Cerebellar cortex (tissue), 1 donor: ENCODE measurements at regions not wholly inside any gene's neighbourhood (a gene's known extent, or its start where the extent isn't known, plus 50 kb on each side); places are given as distances from the start of the nearest gene placed in this dataset.
"Not testable (repeated sequence)": the region's sequence is repeated elsewhere in the genome, so short reads cannot be mapped to it uniquely, and the experiment has no call there.

Source experiments
- DNase-seq: peaks from one replicate; pipeline ENCODE4 v3.0.0-alpha.2; 2015; ENCODE audit warnings: low spot score

DNA sequence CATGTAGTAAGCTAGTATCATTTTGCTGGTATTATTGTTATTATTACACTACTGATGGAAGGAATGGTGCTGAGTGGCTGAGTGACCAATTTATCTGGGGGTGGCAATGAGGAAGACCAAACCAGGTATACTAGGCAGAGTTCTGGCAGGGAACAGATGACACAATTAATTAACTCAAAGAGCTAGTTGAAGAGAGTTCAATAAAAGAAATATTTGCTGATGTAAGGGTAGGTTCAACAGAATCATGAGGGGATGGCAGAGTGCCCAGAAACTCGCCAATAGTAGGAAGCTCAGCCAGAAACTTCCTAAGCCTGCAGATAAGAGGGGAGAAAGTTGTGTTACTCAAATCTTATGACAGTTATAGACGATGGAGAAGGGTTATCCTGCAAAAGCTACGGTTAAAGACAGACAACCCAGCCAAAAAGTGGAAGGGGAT lies 352.5 kb downstream of the KCNJ2 start:
- DNase-seq: no peak

DNA sequence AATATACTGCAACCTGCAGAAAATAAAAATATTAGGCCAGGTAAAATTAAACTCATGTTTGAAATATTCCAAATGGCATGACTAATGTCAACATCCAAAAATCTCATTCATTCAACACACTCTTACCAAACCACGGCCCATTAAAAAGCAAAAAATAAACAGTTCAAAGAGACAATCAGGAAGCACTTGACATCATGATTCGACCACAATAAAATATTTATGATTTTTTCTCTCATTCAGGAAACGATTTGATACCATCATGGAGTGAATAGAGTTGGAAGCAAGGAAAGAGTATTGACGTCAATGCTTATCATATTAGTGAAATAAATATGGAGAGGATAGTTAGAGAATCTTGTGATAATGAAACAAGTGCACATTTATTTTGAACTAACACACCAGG lies 354.1 kb downstream of the KCNJ2 start:
- DNase-seq: no peak

DNA sequence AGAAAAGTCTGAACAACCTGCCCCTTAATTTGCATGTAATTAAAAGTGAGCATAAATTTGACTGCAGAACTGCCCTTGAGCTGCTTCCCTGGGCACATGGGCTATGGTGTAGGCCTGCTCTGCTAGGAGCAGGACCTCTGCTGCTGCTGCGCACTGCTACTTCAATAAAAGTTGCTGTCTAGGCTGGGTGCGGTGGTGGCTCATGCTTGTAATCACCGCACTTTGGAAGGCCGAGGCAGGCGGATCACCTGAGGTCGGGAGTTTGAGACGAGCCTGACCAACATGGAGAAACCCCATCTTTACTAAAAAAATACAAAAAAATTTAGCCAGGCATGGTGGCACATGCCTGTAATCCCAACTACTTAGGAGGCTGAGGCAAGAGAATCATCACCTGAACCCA lies 355.7 kb downstream of the KCNJ2 start:
- DNase-seq: not testable (repeated sequence)

DNA sequence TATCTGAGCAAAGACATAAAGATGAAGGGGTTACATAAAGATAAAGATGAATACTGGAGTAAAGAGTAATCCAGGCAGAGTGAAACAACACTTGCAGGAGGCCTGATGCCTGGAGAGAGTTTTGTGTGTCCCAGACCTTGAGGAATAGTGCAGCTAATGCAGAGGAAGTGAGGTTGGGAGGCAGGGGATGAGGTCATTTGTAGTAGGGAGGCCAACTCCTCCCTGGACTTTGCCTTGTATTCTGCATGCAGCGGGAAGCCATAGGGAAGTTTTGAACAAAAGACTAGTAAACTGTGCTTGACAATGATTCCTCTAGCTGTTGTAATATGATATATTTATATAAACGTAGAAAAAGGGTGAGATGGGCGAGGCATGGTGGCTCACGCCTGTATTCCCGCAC lies 356.6 kb downstream of the KCNJ2 start:
- no peak for DNase-seq

DNA sequence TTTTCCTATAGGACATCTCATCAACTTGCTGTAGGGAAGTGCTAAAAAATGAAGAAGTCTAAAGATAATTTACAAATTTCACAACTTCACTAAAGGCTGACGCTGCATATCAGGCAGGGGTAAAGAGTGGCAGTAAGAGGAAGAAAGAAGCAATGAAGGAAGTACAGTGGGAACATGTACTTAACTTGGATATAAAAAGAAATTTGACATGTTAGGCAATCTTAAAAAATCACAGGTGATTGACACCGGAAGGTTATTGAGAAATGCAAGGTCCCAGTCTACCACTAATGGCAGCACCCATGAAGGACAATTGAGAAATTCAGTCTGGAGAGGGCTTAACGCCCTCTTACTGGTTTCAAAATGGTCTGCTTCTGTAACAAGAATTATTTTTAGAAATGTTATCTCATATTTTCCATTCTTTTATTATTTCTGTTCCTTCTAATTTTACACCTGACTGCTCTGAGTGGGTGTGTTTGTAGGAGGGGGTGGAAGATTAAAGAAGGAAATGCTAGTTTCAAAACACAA lies 358.1 kb downstream of the KCNJ2 start:
- DNase-seq: no peak

DNA sequence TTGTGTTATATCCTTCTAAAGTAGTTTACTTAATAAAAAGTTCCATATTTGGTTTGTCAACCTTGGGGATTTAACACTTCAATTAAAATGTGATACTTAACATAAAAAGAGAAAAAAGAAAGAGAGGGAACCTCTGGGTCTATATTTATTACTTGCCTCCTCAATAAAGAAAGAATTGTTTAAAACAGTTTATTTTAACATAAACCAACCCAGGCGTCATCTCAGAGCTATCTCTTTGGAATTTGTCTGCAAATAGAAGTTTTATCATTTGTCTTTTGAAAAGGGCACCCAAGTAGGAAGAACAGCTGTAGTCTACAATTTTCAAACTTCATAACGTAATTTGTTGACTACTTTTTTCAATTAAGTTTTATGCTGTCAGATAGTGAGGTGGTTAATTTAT lies 364.1 kb downstream of the KCNJ2 start:
- DNase-seq: no peak

DNA sequence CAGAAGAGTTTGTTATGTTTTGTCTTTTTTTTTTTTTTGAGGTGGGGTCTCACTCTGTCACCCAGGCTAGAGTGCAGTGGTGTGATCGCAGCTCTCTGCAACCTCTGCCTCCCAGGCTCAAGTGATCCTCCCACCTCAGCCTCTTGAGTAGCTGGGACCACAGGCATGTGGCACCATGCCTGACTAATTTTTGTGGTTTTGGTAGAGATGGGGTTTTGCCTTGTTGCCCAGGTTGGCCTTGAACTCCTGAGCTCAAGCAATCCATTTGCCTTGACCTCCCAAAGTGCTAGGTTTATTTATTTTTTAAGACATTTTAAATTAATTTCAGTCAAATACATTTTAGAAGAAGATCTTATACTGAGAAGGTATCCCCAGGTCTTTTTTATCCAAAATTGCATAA lies 366.7 kb downstream of the KCNJ2 start:
- DNase-seq: no peak

DNA sequence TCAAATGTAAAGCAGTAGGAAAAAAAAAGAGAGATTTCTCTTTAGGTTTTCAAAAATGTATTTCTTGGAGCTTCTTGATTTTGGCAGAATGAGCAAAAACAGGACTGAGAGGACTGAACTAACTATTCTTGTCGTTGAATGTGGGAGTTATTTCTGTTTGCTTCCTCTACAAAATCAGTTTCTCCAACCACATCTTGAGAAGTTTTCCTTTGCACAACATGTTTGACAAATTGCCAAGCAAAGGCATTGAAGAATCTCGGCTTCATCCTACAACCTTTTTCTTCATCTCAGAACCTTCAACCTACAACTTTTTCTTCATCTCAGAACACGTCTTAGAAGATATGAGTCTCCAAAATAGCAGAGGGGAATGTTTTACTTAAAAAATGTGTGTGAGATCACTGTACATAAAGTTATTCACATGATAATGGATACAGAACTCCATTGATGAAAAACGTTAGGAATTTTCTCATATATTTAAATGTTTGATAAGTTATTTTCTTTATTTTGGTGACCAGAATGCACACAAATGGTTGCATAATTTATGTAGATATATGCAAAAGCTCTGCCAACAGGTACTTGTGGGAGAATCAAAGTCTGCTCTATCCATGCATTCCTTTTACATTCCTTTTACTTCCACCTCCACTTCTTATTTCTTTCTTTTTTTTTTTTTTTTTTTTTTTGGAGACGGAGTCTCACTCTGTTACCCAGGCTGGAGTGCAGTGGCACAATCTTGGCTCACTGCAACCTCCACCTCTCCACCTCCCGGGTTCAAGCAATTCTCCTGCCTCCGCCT lies 370.0 kb downstream of the KCNJ2 start:
- no peak for DNase-seq

DNA sequence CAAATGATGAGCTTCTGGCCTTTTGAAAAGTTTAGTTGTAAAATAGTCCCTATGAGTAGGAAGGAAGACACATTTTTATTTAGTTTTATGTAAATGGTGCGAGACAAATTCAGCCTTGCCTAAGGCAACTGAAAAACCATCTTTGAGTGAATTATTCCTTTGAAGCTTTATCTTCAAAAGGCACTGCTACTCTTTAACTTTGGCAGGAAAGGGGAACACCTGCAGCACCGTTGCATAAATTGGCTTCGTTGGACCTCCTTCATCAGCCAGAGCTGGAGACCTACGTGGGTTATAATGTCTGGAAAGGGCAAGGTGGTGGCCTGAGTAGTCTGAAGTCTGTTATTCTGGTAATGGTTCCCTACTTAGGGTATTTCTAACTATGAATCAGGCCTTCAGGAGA lies 373.5 kb downstream of the KCNJ2 start:
- DNase-seq: no peak

DNA sequence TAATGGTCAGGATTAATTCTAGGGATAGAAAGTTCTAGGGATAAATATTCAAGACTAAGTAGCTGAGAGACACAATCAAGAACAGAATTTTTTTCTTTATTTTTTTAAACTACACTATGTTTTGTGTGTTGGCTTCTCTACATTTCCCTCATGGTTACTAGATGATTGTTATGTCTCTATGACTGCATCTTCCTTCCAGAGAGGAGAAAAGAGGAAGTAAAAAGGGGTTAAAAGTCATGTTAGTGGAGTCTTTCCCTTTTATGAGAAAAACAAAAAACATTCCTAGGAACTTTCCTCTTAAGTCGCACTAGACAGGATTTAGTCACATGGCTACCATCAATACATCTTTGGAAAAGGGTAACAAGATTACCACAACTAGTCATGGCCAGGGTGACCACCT lies 375.0 kb downstream of the KCNJ2 start:
- no peak for DNase-seq

DNA sequence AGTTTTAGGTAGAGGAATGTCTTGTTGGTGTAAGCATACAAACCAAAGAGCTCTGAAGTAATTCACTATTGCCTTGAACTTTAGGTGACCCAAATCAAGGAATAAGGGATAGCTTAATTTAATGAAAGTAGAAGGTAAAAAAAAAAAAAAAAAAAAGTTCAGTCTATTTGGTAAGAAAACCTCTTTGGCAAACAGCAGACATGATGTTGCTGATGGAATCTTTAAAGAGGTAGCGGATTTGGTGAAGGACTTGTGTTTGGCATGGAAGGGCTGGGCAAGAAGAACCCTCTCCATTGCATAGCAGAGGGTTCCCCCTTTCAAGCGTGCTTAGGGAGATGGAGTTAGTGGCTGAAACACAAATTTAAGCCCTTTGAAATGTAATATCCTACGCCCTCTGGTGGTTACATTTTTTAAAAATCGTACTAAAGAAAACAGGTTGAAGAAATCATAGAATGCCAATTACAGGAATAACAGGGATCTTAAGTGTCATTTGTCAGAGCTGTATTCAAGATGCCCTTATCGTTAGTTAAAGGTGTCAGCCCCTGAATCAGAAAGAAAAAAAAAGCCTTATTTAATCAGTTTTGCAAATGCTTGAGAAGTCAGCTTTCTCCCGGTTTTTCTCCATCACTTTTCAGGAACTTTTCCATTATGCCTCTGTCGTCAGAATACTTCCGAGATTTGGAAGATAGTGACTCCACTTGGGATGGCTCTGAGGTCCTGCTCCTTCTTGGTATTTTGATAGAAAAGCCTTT lies 383.1 kb downstream of the KCNJ2 start:
- peak; percentile 58 for DNase-seq

DNA sequence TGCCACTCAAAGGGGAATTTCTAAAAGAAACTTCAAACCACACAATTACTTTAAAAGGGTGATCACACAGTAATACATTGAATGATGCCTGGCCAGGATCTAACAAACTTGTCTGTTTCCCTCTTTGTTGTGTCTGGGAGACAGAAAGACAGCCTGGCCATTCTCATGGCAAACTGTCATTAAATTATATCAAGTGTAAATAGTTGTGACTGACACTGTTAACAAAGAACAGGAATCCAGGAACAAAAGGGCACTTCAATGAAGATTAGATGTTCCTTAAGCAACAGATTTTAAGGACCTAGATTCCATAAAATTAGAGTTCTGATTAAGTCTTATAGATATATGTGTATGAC lies 383.6 kb downstream of the KCNJ2 start:
- no peak for DNase-seq

DNA sequence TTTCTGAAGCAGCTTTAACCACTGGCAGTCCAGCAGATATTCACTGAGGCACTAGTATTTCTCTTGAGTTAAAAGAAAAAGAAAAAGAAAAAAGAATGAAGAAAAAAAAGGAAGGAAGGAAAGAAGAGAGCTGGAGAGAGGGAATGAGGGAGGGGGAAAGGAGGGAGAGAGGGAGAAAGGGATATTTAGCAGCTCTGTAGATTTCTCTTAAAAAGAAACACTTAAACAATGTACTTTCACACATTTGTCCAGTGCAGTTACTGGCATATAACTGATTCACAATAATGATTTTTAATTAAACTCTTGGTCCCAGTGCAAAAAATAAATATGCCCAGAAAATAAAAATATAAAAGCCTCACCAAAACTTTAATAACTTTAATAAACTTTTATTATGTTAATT lies 386.4 kb downstream of the KCNJ2 start:
- DNase-seq: no peak

DNA sequence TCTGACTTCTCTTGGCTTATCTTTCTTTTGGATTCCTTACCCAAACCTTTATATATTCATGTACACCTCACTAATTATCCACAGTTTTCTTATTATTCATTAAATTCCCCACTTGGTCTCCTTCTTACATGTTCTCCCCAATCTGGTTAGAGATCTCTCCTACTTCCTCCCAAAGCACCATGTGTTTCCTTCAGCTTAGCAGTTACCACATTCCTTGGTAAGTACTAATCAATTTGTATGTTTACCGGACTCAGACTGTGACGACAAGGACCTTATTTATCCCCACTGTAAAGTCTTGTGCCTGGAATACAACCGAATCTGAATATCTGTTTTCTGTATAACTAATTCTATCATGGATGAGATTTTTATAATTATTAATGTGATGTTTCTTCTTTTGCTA lies 389.5 kb downstream of the KCNJ2 start:
- DNase-seq: no peak

DNA sequence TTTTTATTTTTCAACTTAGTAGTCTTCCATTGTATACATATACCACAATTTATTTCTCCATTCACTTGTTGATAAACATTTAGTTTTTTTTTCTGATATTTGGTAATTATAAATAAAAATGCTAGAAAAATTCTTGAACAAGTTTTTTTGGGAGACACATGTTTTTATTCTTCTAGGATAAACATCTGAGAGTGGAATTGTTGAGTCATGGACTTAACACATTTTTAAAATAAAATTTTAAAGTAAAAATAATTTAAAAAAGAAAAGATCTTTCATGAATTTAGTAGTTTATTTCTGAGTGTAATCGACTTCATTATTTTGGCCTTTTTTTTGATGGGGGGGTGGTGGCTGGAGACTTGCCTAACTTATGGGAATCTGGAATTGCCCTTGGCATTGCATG lies 391.1 kb downstream of the KCNJ2 start:
- DNase-seq: no peak

DNA sequence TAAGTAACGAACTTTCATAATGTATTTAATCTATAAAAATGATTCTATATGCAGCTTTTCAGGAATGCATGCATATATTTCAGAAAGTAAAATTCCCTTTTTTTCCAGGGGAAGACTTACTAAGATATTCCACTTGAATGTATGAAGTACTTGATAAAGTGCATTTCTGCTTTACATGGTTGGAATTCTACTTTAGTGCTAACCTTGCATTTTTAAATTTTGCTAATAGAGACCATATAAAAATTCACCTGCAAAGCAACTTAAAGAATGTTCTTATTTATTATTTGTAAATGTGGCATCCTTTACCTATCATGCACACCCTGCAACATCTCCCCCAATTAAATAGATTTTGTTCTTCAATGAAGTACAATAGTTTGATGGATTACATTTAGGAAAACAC lies 392.8 kb downstream of the KCNJ2 start:
- DNase-seq: no peak

DNA sequence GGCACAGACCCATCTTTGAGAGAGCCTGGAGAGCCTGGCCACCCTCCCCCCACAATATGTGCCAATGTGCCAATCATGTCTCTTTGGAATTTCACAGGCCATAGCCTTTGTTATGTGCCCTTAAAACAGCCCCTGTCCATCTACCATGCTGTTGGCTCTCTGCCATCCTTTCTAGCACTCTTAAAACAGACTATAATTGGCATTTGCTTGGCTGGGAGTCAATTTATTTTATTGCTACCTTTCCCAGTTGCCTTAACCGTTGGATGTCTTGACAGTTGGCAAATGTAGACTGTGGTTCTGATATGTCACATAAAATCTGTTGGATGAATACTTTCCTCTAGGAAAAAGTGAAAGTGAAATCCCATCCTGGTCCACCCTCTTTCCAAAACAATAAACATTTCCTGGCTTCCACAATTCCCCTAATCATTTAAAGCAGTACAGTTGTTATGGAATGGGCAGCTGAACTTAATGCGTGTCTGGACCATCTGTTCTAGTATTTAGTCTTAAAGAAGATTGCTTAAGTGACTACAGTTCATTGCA lies 394.0 kb downstream of the KCNJ2 start:
- DNase-seq: no peak

DNA sequence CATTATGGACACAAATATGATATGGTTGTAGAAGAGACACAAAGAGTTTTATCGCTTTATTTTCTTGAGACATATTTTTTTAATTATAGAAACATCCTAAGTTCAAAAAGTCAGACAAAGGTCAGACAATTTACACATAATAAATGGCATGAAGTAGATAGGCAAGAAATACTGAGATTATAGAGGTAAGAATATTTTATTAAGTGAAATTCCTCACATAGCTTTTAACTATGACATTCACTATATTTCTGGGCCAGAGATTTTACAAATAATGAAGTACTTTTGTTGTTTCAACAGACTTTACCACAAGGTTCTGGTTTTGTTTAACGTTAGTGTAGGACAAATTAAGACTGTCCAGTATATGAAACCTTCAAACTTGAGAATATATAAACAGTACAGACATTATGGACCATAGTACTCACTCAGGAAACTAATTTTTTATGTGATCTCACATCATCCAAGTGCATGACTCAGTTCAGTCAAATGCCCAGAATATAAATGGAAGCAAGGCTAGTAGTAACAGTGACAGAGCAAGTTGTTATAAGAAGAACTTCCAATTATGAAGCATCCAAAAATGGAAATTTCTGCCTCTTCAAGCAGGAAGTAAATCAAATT lies 394.8 kb downstream of the KCNJ2 start:
- no peak for DNase-seq

DNA sequence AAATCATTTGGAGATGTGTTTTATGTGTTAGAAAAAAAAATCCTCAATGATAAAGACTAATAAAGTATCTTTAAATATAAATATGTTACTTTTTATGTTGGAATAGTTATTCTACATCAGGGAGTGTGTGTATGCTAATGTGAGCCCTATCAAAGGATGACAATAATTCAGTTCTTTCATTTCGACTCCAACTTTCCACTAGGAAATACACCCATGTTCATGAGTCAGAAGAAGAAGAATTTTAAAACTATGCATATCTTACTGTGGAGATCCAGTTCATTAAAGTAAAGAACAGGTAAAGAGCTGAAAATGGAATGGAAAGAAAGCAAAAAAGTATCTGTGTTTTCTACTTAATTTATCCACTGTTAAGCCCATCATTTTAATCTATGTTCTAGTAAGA lies 399.8 kb downstream of the KCNJ2 start:
- DNase-seq: no peak

DNA sequence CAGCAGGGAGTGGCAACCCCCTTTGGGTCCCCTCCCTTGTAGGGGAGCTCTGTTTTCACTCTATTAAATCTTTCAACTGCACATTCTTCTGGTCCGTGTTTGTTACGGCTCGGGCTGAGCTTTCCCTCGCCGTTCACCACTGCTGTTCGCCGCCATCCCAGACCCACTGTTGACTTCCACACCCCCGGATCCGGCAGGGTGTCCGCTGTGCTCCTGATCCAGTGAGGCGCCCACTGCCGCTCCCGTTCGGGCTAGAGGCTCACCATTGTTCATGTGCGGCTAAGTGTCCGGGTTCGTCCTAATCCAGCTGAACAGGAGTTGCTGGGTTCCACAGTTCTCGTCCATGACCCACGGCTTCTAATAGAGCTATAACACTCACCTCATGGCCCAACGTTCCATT lies 408.1 kb downstream of the KCNJ2 start:
- no peak for DNase-seq

DNA sequence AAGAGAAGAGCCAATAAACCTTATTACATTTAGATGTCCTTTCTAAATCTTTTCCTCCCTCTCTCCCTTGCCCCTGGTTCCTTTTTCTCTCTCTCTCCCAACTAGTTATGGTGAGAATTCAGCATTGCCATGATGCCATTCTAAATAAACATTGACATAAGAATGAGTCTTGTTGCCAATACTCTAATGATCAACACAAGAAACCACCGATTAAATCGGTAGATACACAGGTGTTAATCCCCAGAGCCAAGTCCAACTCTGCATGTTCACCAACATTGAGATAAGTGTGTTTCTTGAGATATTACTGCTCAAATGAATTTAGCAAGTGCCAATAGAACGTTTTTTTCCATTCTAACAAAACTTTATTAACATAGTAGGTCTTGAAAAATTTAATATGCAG lies 412.1 kb downstream of the KCNJ2 start:
- no peak for DNase-seq

DNA sequence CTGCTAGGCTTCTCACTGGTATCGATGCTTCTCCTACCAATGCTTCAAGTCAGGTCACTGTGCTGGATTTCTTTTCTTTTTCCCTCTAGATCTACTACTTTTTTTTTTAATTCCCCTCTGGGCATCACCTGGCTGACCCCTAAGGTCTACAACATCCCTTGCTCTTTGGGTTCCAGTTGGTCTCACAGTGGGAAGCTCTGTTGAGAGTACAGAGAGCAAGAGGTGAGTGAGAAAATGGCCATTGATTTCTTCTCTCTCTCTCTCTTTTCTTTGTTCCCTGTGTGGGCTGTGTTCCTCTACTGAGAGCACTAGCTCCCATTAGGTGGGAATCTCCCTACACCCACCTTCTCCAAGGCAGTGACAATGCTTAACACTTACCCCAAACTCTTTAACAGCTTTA lies 413.4 kb downstream of the KCNJ2 start:
- DNase-seq: no peak

DNA sequence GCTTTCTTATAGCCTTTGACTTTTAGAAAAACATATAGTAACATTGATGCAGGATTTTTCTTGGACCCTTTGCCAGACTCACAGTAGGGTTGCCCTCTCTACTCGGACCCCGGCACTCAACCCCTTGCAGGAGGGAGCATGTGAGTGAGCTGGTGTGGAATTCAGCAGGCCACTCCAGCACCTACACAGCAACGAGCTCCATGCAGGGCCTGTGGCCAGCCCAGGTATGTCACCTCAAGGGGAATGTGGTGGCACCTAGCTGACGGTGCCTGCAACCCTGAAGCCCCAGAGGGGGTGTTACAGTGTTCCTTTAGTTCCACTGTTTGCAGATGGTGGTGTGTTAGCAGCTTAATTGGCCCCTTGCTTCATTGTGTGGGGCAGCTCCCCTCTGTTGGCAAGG lies 414.9 kb downstream of the KCNJ2 start:
- DNase-seq: no peak
